ENCODE measurements at regions not wholly inside any gene's neighbourhood (a gene's known extent, or its start where the extent isn't known, plus 50 kb on each side); places are given as distances from the start of the nearest gene placed in this dataset.
"Not testable (repeated sequence)": the region's sequence is repeated elsewhere in the genome, so short reads cannot be mapped to it uniquely, and the experiment has no call there.

- TF ChIP-seq CTCF (IDR thresholded peaks at IDR 0.05); POLR2A (IDR thresholded peaks at IDR 0.05; ENCODE audit: low read depth); POLR2AphosphoS5 (IDR thresholded peaks at IDR 0.05); EP300 (IDR thresholded peaks at IDR 0.05): not testable (repeated sequence)
Observed at GRCh38 chr1:228611707-228612106, 123.6 kb upstream of the RHOU start.
